H1 (cell line): ENCODE measurements at regions not wholly inside any gene's neighbourhood (a gene's known extent, or its start where the extent isn't known, plus 50 kb on each side); places are given as distances from the start of the nearest gene placed in this dataset.

Experiments used
- CTCF ChIA-PET: fragments of 300-600 bp; sonication (Branson Sonifier 250); formaldehyde crosslinking; loops from one replicate; lab custom pipeline; 2021; ENCODE audit not compliant: partially characterized antibody; lab: Charles Lee
- POLR2A ChIA-PET: fragments of 300-600 bp; sonication (Branson Sonifier 250); formaldehyde crosslinking; loops from one replicate; lab custom pipeline; 2021; ENCODE audit warnings: inconsistent platforms; ENCODE audit not compliant: partially characterized antibody; lab: Charles Lee
- DNase-seq, 2 experiments: peaks; one replicate each; pipeline versions ENCODE4 v3.0.0 to v3.0.0-alpha.2; 2010 to 2022; ENCODE audit warnings: low spot score in 2 of 2, low read depth in 1 of 2, mixed read lengths in 1 of 2
- FAIRE-seq: peaks from 2 replicates; lab custom pipeline; 2011; peaks lifted over from hg19 to GRCh38; lab: Jason Lieb, UNC
- H2AFZ ChIP-seq: 2 replicates; pipeline ENCODE4 v1.8.1; 2012; ENCODE audit warnings: low read length, inconsistent platforms
- H2AK5ac ChIP-seq: 2 replicates; pipeline ENCODE4 v1.6.1; 2013; ENCODE audit warnings: low read depth, low read length
- H2BK120ac ChIP-seq: replicated peaks from 2 replicates; pipeline ENCODE3; 2013; ENCODE audit warnings: low read depth, low read length, inconsistent platforms
- H2BK12ac ChIP-seq: 2 replicates; pipeline ENCODE4 v1.6.1; 2013; ENCODE audit warnings: low read depth, low read length
- H2BK15ac ChIP-seq: 2 replicates; pipeline ENCODE4 v1.6.1; 2013; ENCODE audit warnings: low read length
- H2BK20ac ChIP-seq: 2 replicates; pipeline ENCODE4 v1.6.1; 2013; ENCODE audit warnings: low read length
- H2BK5ac ChIP-seq: 2 replicates; pipeline ENCODE4 v1.6.1; 2013; ENCODE audit warnings: low read depth, low read length
- H3K14ac ChIP-seq: 2 replicates; pipeline ENCODE4 v1.6.1; 2013; ENCODE audit warnings: inconsistent platforms; ENCODE audit not compliant: insufficient read length
- H3K18ac ChIP-seq: 2 replicates; pipeline ENCODE4 v1.6.1; 2013; ENCODE audit warnings: low read length; ENCODE audit errors: extremely low read depth
- H3K23ac ChIP-seq: 2 replicates; pipeline ENCODE4 v1.6.1; 2013; ENCODE audit warnings: inconsistent platforms; ENCODE audit not compliant: insufficient read length
- H3K23me2 ChIP-seq: 2 replicates; pipeline ENCODE4 v1.6.1; 2013; ENCODE audit warnings: low read depth, low read length
- H3K27ac ChIP-seq: 2 replicates; pipeline ENCODE4 v1.6.1; 2011; ENCODE audit warnings: low read depth, low read length, inconsistent platforms
- H3K27me3 ChIP-seq, 4 experiments: replicated peaks in 1 of 4; 1 replicate in 1 of 4; 2 replicates in 3 of 4; pipeline versions ENCODE4 v1.6.1 to v1.8.1; 2011 to 2013; ENCODE audit warnings: low read length in 3 of 4, mild to moderate bottlenecking in 3 of 4, inconsistent platforms in 2 of 4, mixed read lengths in 2 of 4, moderate library complexity in 1 of 4; ENCODE audit not compliant: control insufficient read depth in 3 of 4, insufficient read depth in 3 of 4; ENCODE audit errors: extremely low read depth in 1 of 4
- H3K36me3 ChIP-seq, 4 experiments: 2 replicates each; pipeline versions ENCODE4 v1.6.1 to v1.8.1; 2011 to 2013; ENCODE audit warnings: mild to moderate bottlenecking in 4 of 4, low read length in 3 of 4, moderate library complexity in 2 of 4, control low read depth in 1 of 4, inconsistent platforms in 1 of 4; ENCODE audit not compliant: insufficient read depth in 4 of 4, control insufficient read depth in 2 of 4
- H3K4ac ChIP-seq: replicated peaks from 2 replicates; pipeline ENCODE3; 2013; ENCODE audit warnings: low read length, low read depth, mixed read lengths, inconsistent platforms; ENCODE audit not compliant: insufficient read length
- H3K4me1 ChIP-seq, 4 experiments: replicated peaks in 1 of 4; 1 replicate in 1 of 4; 2 replicates in 3 of 4; pipeline versions ENCODE4 v1.6.1 to v1.8.1; 2011 to 2013; ENCODE audit warnings: low read length in 3 of 4, inconsistent platforms in 2 of 4, mixed read lengths in 1 of 4; ENCODE audit not compliant: insufficient read depth in 4 of 4, control insufficient read depth in 3 of 4
- H3K4me2 ChIP-seq, 2 experiments: 2 replicates each; pipeline versions ENCODE4 v1.6.1 to v1.8.1; 2011 to 2013; ENCODE audit warnings: low read depth in 2 of 2, low read length in 2 of 2, control low read depth in 1 of 2, inconsistent platforms in 1 of 2, mild to moderate bottlenecking in 1 of 2; ENCODE audit not compliant: insufficient read depth in 1 of 2
- H3K4me3 ChIP-seq, 4 experiments: fragments of 200-600, 300-600 bp in 1 of 4; sonication (generic), shearing (Covaris generic), sonication (Bioruptor Twin) in 1 of 4; 2 replicates each; pipeline versions ENCODE4 v1.5.1 to v1.8.1; 2011 to 2016; ENCODE audit warnings: low read length in 4 of 4, low read depth in 3 of 4, control low read depth in 2 of 4, inconsistent platforms in 2 of 4, mild to moderate bottlenecking in 2 of 4, mixed read lengths in 1 of 4, moderate library complexity in 1 of 4; ENCODE audit not compliant: insufficient read depth in 2 of 4; ENCODE audit errors: extremely low read depth in 1 of 4
- H3K56ac ChIP-seq: replicated peaks from 2 replicates; pipeline ENCODE3; 2013; ENCODE audit warnings: low read depth, mild to moderate bottlenecking, mixed read lengths, low read length, inconsistent platforms; ENCODE audit not compliant: insufficient read length
- H3K79me1 ChIP-seq: 2 replicates; pipeline ENCODE4 v1.6.1; 2013; ENCODE audit warnings: low read depth, low read length, control low read depth
- H3K79me2 ChIP-seq, 2 experiments: 2 replicates each; pipeline versions ENCODE4 v1.6.1 to v1.8.1; 2012 to 2013; ENCODE audit warnings: low read length in 2 of 2, mild to moderate bottlenecking in 2 of 2, inconsistent platforms in 1 of 2; ENCODE audit not compliant: insufficient read depth in 2 of 2, control insufficient read depth in 1 of 2
- H3K9ac ChIP-seq, 4 experiments: replicated peaks in 1 of 4; 1 replicate in 1 of 4; 2 replicates in 3 of 4; pipeline versions ENCODE4 v1.6.1 to v1.8.1; 2011 to 2013; ENCODE audit warnings: low read depth in 3 of 4, low read length in 3 of 4, control low read depth in 2 of 4, mild to moderate bottlenecking in 2 of 4, moderate library complexity in 2 of 4, inconsistent platforms in 1 of 4; ENCODE audit errors: extremely low read depth in 1 of 4
- H3K9me3 ChIP-seq, 2 experiments: 2 replicates each; pipeline versions ENCODE4 v1.6.1 to v1.8.1; 2012 to 2013; ENCODE audit warnings: mild to moderate bottlenecking in 2 of 2, moderate library complexity in 2 of 2, control low read depth in 1 of 2, inconsistent platforms in 1 of 2, low read depth in 1 of 2, low read length in 1 of 2, mixed read lengths in 1 of 2; ENCODE audit not compliant: insufficient read depth in 2 of 2
- H4K20me1 ChIP-seq, 2 experiments: replicated peaks in 1 of 2; 2 replicates each; pipeline versions ENCODE3 to v1.8.1; 2011 to 2013; ENCODE audit warnings: inconsistent platforms in 2 of 2, low read length in 2 of 2, mild to moderate bottlenecking in 1 of 2; ENCODE audit not compliant: insufficient read depth in 2 of 2, control insufficient read depth in 1 of 2
- H4K5ac ChIP-seq: 2 replicates; pipeline ENCODE4 v1.6.1; 2013; ENCODE audit warnings: low read length, low read depth, mixed read lengths, inconsistent platforms; ENCODE audit not compliant: insufficient read length
- H4K8ac ChIP-seq: 2 replicates; pipeline ENCODE4 v1.8.0; 2013; ENCODE audit warnings: mild to moderate bottlenecking, moderate library complexity, low read length, inconsistent platforms; ENCODE audit not compliant: insufficient read depth; ENCODE audit errors: extremely low read depth
- H4K91ac ChIP-seq: replicated peaks from 2 replicates; pipeline ENCODE3; 2013; ENCODE audit warnings: low read length, mixed read lengths, inconsistent platforms; ENCODE audit not compliant: insufficient read length
- CBX5 ChIP-seq: fragments of 300-800, 300-1000 bp; sonication (generic); IDR thresholded peaks from 2 replicates; pipeline ENCODE4 v1.7.1; 2016; ENCODE audit warnings: antibody characterized with exemption, low read length, low read depth
- CEBPB ChIP-seq: IDR thresholded peaks from 2 replicates; pipeline ENCODE4 v1.6.1; 2012; ENCODE audit warnings: low read depth, low read length
- CHD1 ChIP-seq: IDR thresholded peaks from 2 replicates; pipeline ENCODE4 v1.6.1; 2012; ENCODE audit warnings: low read depth, low read length, improper control_type of control experiment
- HDAC6 ChIP-seq: IDR thresholded peaks from one replicate; pipeline ENCODE4 v1.7.1; 2012; ENCODE audit warnings: low read depth, mild to moderate bottlenecking, inconsistent platforms, low read length, moderate library complexity
- JUND ChIP-seq: IDR thresholded peaks from 2 replicates; pipeline ENCODE4 v1.6.1; 2011; ENCODE audit warnings: mild to moderate bottlenecking, improper control_type of control experiment, low read length
- KDM5A ChIP-seq: fragments of 200-600 bp; IDR thresholded peaks from 2 replicates; pipeline ENCODE4 v1.7.1; 2012; ENCODE audit warnings: mild to moderate bottlenecking, low read length, inconsistent platforms, mixed read lengths
- MAFK ChIP-seq: IDR thresholded peaks from 2 replicates; pipeline ENCODE4 v1.6.1; 2012; ENCODE audit warnings: low read depth, mild to moderate bottlenecking, improper control_type of control experiment, low read length
- RXRA ChIP-seq: IDR thresholded peaks from 2 replicates; pipeline ENCODE4 v1.6.1; 2011; ENCODE audit warnings: low read depth, mild to moderate bottlenecking, low read length, moderate library complexity; ENCODE audit not compliant: insufficient read depth
- SIX5 ChIP-seq: IDR thresholded peaks from 2 replicates; pipeline ENCODE4 v1.6.1; 2011; ENCODE audit warnings: mild to moderate bottlenecking, low read depth, low read length
- SP2 ChIP-seq: IDR thresholded peaks from 2 replicates; pipeline ENCODE4 v1.6.1; 2012; ENCODE audit warnings: mild to moderate bottlenecking, low read length, inconsistent platforms
- SP4 ChIP-seq: IDR thresholded peaks from 2 replicates; pipeline ENCODE4 v1.6.1; 2012; ENCODE audit warnings: low read length, inconsistent platforms
- USF2 ChIP-seq: IDR thresholded peaks from 2 replicates; pipeline ENCODE4 v1.6.1; 2011; ENCODE audit warnings: low read length, improper control_type of control experiment
- WGBS, 2 experiments: shearing (Covaris generic) in 1 of 2; methylation state at CpG; one replicate each; pipeline versions ENCODE4 v1.1.6 to v1.1.7; 2013 to 2015; ENCODE audit warnings: low lambda C conversion rate in 2 of 2, mixed read lengths in 2 of 2, inconsistent platforms in 1 of 2, low coverage in 1 of 2, missing lambda C conversion rate in 1 of 2; ENCODE audit not compliant: insufficient replicate concordance in 2 of 2, insufficient coverage in 1 of 2, insufficient read length in 1 of 2; ENCODE audit errors: extremely low coverage in 1 of 2, missing lambda C conversion rate in 1 of 2; 5-methylcytosine and 5-hydroxymethylcytosine counted together
- TF ChIP-seq, protein P1 (sequence below): IDR thresholded peaks from 2 replicates; pipeline ENCODE4 v1.6.1; 2012; ENCODE audit warnings: low read length, inconsistent platforms

DNA sequence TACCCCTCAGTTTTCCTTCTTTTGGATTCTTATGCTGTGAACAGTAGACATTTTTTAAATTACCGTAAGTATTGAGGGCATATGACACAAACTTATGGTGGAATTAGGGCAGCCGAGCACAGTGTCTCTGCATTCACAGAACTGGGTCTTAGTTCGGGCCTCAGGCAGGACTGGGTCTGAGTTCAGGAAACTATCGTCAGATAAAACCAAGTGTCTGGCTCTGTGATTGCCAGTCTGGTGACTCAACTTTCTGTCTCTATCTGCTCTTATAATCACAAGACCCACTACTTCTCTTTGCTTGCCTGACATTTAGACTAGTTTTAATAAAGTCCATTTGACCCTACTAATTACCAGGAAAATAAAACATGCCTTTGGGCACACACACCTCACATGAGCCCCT, 146.2 kb downstream of the LMLN start:
- Histone ChIP-seq H3K14ac (no peak overlapping the region), H3K18ac (no peak overlapping the region), H3K56ac (no peak overlapping the region), H2BK5ac (no peak overlapping the region), H3K27ac (no peak overlapping the region), H3K79me2 (no peaks in the 10 kb centered on the region), H2BK120ac (no peak overlapping the region), H3K9ac (no peak overlapping the region), H3K4ac (no peak overlapping the region), H3K4me3 (no peak overlapping the region), H2BK15ac (no peak overlapping the region), H3K23me2 (no peaks in the 10 kb centered on the region; the same call in 1 of the 2 replicates), H2BK12ac (no peak overlapping the region), H2AFZ (0 out of 2 replicates have a peak overlapping the region, but pooled peaks have one; percentile 4), H2AK5ac (no peak overlapping the region), H4K5ac (no peak overlapping the region), H3K23ac (no peak overlapping the region), H3K4me1 (no peaks in the 10 kb centered on the region)
- CTCF ChIA-PET = no interaction called here
- POLR2A ChIA-PET = no interaction called here
- 81% methylated on average over 4 of the region's 4 CpGs; no CpG with 5 or more reads in 1 of the 2 experiments for WGBS, 2 experiments
- TF ChIP-seq USF2 (no peak), JUND (no peak), KDM5A (no peak), CBX5 (no peak), SIX5 (no peak), SP2 (no peak), RXRA (no peak), SP4 (no peak), CHD1 (no peak), MAFK (no peak), CEBPB (no peak), HDAC6 (no peak)
- TF ChIP-seq, protein P1, sequence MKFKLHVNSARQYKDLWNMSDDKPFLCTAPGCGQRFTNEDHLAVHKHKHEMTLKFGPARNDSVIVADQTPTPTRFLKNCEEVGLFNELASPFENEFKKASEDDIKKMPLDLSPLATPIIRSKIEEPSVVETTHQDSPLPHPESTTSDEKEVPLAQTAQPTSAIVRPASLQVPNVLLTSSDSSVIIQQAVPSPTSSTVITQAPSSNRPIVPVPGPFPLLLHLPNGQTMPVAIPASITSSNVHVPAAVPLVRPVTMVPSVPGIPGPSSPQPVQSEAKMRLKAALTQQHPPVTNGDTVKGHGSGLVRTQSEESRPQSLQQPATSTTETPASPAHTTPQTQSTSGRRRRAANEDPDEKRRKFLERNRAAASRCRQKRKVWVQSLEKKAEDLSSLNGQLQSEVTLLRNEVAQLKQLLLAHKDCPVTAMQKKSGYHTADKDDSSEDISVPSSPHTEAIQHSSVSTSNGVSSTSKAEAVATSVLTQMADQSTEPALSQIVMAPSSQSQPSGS = no peak
- TF ChIP-seq, all 59 proteins: peak for 0
- no peak overlapping the region for H4K8ac ChIP-seq
- no peak overlapping the region for H2BK20ac ChIP-seq
- H3K79me1 ChIP-seq = no peaks in the 10 kb centered on the region
- no peaks in the 10 kb centered on the region for H4K20me1 ChIP-seq
- FAIRE-seq (no peak), DNase-seq (no peak)
- no peaks in the 10 kb centered on the region for H3K9me3 ChIP-seq
- H3K36me3 ChIP-seq = no peaks in the 10 kb centered on the region
- H3K4me2 ChIP-seq = no peak overlapping the region
- peaks cover 0 to 7% (median 1%) of the 10 kb centered on the region in 4 experiments; a peak in 3 of 7 replicates for H3K27me3 ChIP-seq
- H4K91ac ChIP-seq = no peak overlapping the region
